DND-41 (cell line): ENCODE measurements at regions not wholly inside any gene's neighbourhood (a gene's known extent, or its start where the extent isn't known, plus 50 kb on each side); places are given as distances from the start of the nearest gene placed in this dataset.

Experiments
- ATAC-seq: fragments of 200-7000 bp; cut with Tn5 transposase; 3 replicates; pipeline ENCODE4 v1.9.1; 2021; ENCODE audit warnings: low read depth; ENCODE audit not compliant: insufficient read depth
- DNase-seq: peaks from one replicate; pipeline ENCODE4 v3.0.0-alpha.2; 2020
- H2AFZ ChIP-seq: 2 replicates; pipeline ENCODE4 v1.6.0; 2012; ENCODE audit warnings: low read depth, low read length
- H3K27ac ChIP-seq: 2 replicates; pipeline ENCODE4 v1.5.1; 2012; ENCODE audit warnings: low read length, inconsistent platforms
- H3K27me3 ChIP-seq: fragments of 200-600 bp; sonication (generic); 2 replicates; pipeline ENCODE4 v1.6.0; 2012; ENCODE audit warnings: low read length, mild to moderate bottlenecking, inconsistent platforms; ENCODE audit not compliant: insufficient read depth, poor library complexity
- H3K36me3 ChIP-seq: 2 replicates; pipeline ENCODE4 v1.5.1; 2012; ENCODE audit warnings: low read length, inconsistent platforms; ENCODE audit not compliant: insufficient read depth
- H3K4me1 ChIP-seq: 2 replicates; pipeline ENCODE4 v1.5.1; 2012; ENCODE audit warnings: mild to moderate bottlenecking, low read length; ENCODE audit not compliant: insufficient read depth
- H3K4me2 ChIP-seq: 2 replicates; pipeline ENCODE4 v1.6.0; 2012; ENCODE audit warnings: mild to moderate bottlenecking, moderate library complexity, low read length, inconsistent platforms; ENCODE audit not compliant: insufficient read depth
- H3K4me3 ChIP-seq, 2 experiments: fragments of 200-600 bp in 1 of 2; shearing (Covaris generic) in 1 of 2; 2 replicates each; pipeline ENCODE4 v1.5.1; 2012 to 2016; ENCODE audit warnings: inconsistent platforms in 2 of 2, low read length in 2 of 2, mild to moderate bottlenecking in 2 of 2, low read depth in 1 of 2, moderate library complexity in 1 of 2
- H3K79me2 ChIP-seq: 2 replicates; pipeline ENCODE4 v1.6.0; 2012; ENCODE audit warnings: low read length, inconsistent platforms; ENCODE audit not compliant: insufficient read depth
- H3K9ac ChIP-seq: 2 replicates; pipeline ENCODE4 v1.6.0; 2012; ENCODE audit warnings: low read depth, mild to moderate bottlenecking, inconsistent platforms, low read length, moderate library complexity
- H3K9me3 ChIP-seq: 2 replicates; pipeline ENCODE4 v1.5.1; 2012; ENCODE audit warnings: low read length, moderate library complexity, mild to moderate bottlenecking, inconsistent platforms; ENCODE audit not compliant: insufficient read depth, severe bottlenecking
- H4K20me1 ChIP-seq: 2 replicates; pipeline ENCODE4 v1.6.0; 2012; ENCODE audit warnings: low read length; ENCODE audit not compliant: insufficient read depth
- EZH2 ChIP-seq: IDR thresholded peaks from 3 replicates; pipeline ENCODE4 v1.6.1; 2012; ENCODE audit warnings: borderline replicate concordance, low read depth, mild to moderate bottlenecking, moderate library complexity, low read length, inconsistent platforms; ENCODE audit not compliant: severe bottlenecking
- TF ChIP-seq, protein P1 (sequence below): IDR thresholded peaks from 2 replicates; pipeline ENCODE4 v1.5.1; 2012; ENCODE audit warnings: borderline replicate concordance, low read length, moderate library complexity, mild to moderate bottlenecking; ENCODE audit not compliant: poor library complexity, severe bottlenecking; ENCODE audit errors: extremely low read depth

DNA sequence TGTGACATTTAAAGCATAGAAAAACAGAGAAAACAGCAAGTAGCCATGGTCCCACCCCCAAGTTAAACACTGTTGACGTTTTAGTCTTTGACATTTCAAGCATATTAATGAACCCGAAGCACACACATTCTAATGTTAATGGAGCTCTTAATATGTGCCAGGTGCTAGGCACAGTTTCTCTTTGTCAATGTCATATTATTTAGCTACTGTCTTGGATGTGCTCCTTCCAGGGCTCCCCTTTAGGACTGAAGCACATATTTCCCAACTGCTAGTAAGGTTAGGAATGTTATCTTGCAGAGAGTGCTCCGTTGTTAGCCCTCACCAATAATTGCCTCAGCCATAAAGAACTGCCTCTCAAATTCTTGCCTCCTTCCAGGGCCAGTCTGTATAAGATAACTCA is 716.6 kb upstream of the TENM4 start:
- Histone ChIP-seq H3K9me3 (no peaks in the 10 kb centered on the region), H3K27ac (no peak overlapping the region), H2AFZ (no peak overlapping the region), H3K4me1 (no peaks in the 10 kb centered on the region), H3K4me2 (no peak overlapping the region), H3K36me3 (no peaks in the 10 kb centered on the region), H3K9ac (no peak overlapping the region), H3K79me2 (no peaks in the 10 kb centered on the region), H3K4me3 (no peak overlapping the region), H4K20me1 (no peaks in the 10 kb centered on the region), H3K27me3 (no peaks in the 10 kb centered on the region)
- DNase-seq (no peak), ATAC-seq (no peak)
- TF ChIP-seq, protein P1, sequence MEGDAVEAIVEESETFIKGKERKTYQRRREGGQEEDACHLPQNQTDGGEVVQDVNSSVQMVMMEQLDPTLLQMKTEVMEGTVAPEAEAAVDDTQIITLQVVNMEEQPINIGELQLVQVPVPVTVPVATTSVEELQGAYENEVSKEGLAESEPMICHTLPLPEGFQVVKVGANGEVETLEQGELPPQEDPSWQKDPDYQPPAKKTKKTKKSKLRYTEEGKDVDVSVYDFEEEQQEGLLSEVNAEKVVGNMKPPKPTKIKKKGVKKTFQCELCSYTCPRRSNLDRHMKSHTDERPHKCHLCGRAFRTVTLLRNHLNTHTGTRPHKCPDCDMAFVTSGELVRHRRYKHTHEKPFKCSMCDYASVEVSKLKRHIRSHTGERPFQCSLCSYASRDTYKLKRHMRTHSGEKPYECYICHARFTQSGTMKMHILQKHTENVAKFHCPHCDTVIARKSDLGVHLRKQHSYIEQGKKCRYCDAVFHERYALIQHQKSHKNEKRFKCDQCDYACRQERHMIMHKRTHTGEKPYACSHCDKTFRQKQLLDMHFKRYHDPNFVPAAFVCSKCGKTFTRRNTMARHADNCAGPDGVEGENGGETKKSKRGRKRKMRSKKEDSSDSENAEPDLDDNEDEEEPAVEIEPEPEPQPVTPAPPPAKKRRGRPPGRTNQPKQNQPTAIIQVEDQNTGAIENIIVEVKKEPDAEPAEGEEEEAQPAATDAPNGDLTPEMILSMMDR, result no peak
- no peak for TF ChIP-seq EZH2

DNA sequence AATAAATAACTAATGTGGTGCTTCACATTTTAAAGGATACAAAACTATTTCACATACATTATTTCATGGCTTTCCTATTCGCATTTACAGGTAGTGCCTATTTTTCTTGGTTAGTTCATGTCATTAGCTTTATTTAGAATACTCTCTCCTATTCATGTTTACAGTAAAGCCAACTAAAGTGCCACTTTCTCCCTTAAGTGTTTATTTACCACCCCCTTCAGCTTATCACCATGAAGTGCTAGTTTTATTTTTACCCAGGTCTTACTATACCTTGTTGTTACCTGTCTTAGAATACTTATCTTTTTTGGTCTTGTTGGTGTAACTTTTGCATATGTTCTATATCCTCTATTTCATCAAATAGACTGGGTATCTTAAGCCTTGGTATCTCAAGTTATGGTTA is 715.2 kb upstream of the TENM4 start:
- H3K9ac ChIP-seq, result no peak overlapping the region
- no peaks in the 10 kb centered on the region for H3K79me2 ChIP-seq
- no peaks in the 10 kb centered on the region for H3K4me1 ChIP-seq
- H3K9me3 ChIP-seq, result no peaks in the 10 kb centered on the region
- no peak overlapping the region for H3K4me3 ChIP-seq
- no peak for ATAC-seq
- H3K4me2 ChIP-seq, result no peak overlapping the region
- no peak for DNase-seq
- TF ChIP-seq, protein P1, result no peak
- no peak for TF ChIP-seq EZH2
- H2AFZ ChIP-seq, result no peak overlapping the region
- H3K36me3 ChIP-seq, result no peaks in the 10 kb centered on the region
- H3K27ac ChIP-seq, result no peak overlapping the region
- no peaks in the 10 kb centered on the region for H3K27me3 ChIP-seq
- H4K20me1 ChIP-seq, result no peaks in the 10 kb centered on the region

DNA sequence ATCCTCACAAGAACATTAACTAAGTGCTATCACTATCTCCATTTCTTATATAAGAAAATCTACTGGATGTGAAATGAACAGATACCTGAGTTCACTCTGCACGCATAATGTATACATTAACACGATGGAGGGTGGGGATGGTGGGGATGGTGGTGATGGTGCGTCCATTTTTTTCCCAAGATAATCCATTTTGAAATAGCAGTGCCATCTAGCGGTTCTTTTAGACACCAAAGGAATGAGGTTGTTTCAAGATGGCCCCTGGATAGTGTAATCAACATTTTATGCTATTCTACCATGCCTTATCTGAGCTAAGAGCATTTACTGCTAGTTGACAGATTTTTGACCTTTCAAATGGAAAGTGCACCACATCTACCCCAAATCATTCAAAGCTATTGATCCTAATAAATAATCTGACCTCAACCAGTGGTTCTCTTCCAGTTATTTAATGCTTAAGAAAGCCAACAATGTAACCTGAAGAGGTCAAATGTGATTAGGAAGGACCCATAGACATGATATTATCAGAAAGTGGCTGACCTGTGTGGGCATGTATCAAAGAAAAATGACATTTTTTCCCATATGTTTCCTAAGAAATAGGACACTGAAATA is 714.7 kb upstream of the TENM4 start:
- TF ChIP-seq, protein P1, result peak; percentile 45
- TF ChIP-seq EZH2, result no peak
- ATAC-seq (no peak), DNase-seq (no peak)
- Histone ChIP-seq H3K36me3 (no peaks in the 10 kb centered on the region), H3K4me3 (no peak overlapping the region), H3K27me3 (no peaks in the 10 kb centered on the region), H2AFZ (no peak overlapping the region), H4K20me1 (no peaks in the 10 kb centered on the region), H3K9me3 (no peaks in the 10 kb centered on the region), H3K9ac (no peak overlapping the region), H3K79me2 (no peaks in the 10 kb centered on the region), H3K4me1 (no peaks in the 10 kb centered on the region), H3K27ac (no peak overlapping the region), H3K4me2 (no peak overlapping the region)

DNA sequence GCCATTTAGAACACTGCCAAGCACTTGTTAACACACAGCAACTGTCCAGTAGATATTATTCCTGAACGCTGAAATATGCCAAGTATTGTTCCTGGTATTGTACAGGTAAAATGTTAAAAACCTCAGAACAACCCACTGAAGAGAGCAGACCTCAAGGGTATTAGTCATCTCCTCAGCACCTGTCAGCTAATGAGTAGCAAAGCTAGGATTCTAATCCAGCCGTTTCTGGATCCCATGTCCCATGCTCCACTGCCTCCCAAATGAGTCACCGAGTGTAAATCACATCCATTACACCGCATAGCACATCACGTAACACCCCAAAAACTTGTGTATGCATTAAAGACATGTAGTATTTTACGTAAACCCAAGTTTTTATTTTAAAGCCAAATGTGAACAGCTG is 705.4 kb upstream of the TENM4 start:
- Histone ChIP-seq H3K27ac (no peak overlapping the region), H4K20me1 (no peaks in the 10 kb centered on the region), H3K79me2 (no peaks in the 10 kb centered on the region), H3K4me1 (no peaks in the 10 kb centered on the region), H3K36me3 (no peaks in the 10 kb centered on the region), H3K4me3 (no peak overlapping the region), H3K9me3 (no peaks in the 10 kb centered on the region), H3K4me2 (no peak overlapping the region), H2AFZ (no peak overlapping the region), H3K9ac (no peak overlapping the region), H3K27me3 (no peaks in the 10 kb centered on the region)
- ATAC-seq, result no peak
- no peak for DNase-seq
- no peak for TF ChIP-seq EZH2
- TF ChIP-seq, protein P1, result no peak
